Ovary (tissue), 3 donors: ENCODE measurements at regions not wholly inside any gene's neighbourhood (a gene's known extent, or its start where the extent isn't known, plus 50 kb on each side); places are given as distances from the start of the nearest gene placed in this dataset.

Experiments used
- POLR2A ChIP-seq: fragments of 450-650 bp; IDR thresholded peaks from one replicate; pipeline ENCODE4 v1.6.1; 2017; ENCODE audit warnings: antibody characterized with exemption, mild to moderate bottlenecking, moderate library complexity
- TF ChIP-seq, protein P1 (sequence below), 3 donors: fragments of 450-650 bp in 2 of 3; fragments of 200-600 bp in 1 of 3; IDR thresholded peaks; one replicate each; pipeline versions ENCODE4 v1.5.1 to v1.8.0; 2016 to 2022; ENCODE audit warnings: antibody characterized with exemption in 3 of 3, mild to moderate bottlenecking in 1 of 3
- donor health status: DM: no; HTN: no; CAD: no.

DNA sequence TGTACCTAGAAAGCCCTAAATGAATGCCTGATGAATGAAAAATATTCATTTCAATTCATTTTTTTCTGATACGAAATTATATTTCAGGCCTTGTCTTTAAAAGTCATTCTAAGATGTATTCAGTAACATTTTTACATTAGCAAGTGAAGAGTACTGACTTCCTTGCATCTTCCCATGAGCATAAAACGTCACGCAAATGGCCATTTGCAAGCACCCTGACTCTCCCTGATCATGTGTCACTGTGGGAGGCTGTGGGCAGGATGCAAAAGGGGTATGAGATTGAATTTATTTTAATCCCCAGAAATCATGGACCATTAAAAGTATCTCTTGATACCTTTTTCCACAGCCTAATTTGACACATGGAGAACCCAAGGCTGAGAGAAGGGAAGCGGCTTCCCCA lies 105.0 kb downstream of the BDH1 start:
- TF ChIP-seq POLR2A = no peak
- TF ChIP-seq, protein P1, sequence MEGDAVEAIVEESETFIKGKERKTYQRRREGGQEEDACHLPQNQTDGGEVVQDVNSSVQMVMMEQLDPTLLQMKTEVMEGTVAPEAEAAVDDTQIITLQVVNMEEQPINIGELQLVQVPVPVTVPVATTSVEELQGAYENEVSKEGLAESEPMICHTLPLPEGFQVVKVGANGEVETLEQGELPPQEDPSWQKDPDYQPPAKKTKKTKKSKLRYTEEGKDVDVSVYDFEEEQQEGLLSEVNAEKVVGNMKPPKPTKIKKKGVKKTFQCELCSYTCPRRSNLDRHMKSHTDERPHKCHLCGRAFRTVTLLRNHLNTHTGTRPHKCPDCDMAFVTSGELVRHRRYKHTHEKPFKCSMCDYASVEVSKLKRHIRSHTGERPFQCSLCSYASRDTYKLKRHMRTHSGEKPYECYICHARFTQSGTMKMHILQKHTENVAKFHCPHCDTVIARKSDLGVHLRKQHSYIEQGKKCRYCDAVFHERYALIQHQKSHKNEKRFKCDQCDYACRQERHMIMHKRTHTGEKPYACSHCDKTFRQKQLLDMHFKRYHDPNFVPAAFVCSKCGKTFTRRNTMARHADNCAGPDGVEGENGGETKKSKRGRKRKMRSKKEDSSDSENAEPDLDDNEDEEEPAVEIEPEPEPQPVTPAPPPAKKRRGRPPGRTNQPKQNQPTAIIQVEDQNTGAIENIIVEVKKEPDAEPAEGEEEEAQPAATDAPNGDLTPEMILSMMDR (IDR thresholded peaks at IDR 0.05) = no peak
